GM19328 (cell line): ENCODE measurements at regions not wholly inside any gene's neighbourhood (a gene's known extent, or its start where the extent isn't known, plus 50 kb on each side); places are given as distances from the start of the nearest gene placed in this dataset.
"Not testable (repeated sequence)": the region's sequence is repeated elsewhere in the genome, so short reads cannot be mapped to it uniquely, and the experiment has no call there.

ENCODE experiments used
- ATAC-seq: cut with Tn5 transposase; IDR thresholded peaks from one replicate; pipeline ENCODE4 v1.9.1; 2021; ENCODE audit warnings: mild to moderate bottlenecking, moderate library complexity; ENCODE audit not compliant: unreplicated experiment

DNA sequence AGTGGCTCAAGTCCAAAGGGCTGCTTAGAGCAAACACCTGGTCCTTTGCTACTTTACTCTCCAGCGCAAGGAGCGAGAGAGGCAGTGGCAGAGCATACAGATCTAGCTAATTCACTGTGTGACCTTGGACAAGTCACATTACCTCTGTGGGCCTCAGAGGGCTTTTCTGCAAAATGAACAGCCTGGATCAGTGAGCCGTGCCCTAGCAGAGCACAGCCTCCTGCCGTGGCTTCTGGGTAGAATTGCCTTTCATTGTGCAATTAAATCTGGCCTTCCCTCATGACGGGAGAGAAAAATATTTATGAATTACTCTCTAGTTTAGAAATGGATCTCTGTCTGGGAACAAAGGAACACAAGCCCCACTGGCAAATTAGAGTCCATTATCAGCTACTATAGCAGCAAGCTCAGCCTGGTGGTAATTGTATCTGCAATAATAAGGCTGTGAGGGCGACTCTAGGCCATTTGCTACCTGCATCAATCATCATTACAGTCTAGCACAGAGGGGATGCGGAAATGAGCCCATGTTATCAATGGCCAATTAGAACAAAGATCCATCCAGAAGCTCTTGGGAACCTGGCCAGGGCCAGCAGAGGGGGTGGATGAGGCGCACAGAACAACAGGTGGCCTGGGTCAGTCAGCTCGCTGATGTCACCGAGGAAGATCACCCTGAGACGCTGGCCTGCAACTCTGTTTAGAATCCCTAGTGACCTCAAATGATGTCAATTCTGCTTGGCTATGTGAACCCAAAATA lies 114.2 kb upstream of the LY86 start:
- ATAC-seq: no peak

DNA sequence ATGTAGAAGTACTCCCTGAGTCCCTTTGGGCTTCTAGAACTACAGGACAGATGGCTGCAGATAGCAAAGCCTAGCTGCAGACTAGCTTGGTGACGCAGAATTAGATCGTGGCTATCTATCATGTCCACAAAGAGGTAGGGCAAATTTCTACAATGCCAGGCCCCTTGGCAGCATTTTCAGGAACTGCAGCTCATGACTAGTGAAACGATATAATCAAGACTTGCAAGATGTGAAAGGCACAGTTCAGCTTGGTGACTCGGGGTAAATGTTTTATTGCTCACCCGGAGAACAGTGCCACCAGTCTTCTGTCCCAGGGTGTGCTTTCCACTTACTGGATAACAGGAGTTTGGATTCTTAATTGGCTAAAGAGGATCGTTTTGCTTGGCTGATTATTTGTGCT lies 108.7 kb upstream of the LY86 start:
- no peak for ATAC-seq

DNA sequence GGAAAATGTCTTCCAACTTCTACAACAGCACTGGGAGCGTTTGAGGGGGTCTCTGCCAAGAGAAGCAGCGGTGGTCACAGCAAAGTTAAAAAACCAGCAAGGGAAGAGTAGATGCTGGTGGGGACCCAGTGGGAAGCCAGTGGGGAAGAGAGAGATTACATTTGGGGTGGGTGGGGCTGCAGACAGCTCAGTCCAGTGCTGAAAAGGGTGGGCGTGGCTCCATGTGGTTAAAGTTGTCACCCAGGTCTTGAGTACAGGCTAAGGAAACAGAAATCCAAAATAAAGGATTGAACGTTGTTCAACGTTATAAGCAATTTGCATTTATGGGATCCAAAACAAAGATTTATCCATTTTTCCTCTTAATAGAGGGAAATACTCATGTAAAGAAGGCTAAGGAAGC lies 106.3 kb upstream of the LY86 start:
- no peak for ATAC-seq

DNA sequence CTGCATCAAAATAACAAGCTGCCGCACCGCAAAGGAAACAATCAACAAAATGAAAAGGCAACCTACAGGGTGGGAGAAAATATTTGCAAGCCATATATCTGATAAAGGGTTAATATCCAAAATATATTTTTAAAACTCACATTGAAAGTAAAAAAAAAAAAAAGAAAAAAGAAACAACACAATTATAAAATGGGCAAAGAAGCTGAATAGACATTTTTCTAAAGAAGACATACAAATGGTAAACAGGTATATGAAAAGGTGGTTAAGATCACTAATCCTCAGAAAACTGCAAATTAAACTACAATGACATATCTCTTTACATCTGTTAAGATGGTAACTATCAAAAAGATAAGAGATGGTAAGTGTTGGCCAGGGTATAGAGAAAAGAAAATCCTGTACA lies 105.4 kb upstream of the LY86 start:
- no peak for ATAC-seq

DNA sequence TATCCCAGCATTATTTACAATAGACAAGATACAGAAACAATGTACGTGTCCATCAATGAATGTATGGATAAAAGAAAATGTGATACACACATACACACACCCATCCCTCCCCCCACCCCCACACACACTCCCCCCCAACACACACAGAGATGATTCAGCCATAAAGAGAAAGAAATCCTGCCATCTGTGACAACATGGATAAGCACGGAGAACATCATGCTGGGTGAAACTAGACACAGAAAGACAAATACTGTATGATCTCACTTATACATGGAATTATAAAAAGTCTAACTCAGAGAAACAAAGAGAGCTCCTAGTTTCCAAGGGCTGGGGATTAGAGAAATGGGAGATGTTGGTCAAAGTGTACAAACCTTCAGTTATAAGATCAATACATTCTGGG lies 104.8 kb upstream of the LY86 start:
- ATAC-seq: no peak

DNA sequence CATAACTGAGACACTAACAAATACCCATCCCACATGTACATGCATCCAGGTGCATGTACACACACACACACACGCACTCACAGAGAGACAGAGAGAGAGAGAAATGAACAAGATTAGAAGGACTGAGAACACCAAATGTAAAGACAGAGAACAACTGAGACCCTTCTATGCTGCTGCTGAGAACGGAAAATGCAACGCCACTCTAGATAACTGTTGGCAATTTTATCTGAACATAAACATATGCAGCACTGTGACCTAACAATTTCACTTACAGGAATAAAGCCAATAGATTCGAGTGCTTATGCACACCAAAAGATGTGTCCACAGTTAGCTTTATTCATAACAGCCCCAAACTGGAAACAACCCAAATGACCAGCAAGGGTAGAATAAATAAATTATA lies 103.8 kb upstream of the LY86 start:
- no peak for ATAC-seq

DNA sequence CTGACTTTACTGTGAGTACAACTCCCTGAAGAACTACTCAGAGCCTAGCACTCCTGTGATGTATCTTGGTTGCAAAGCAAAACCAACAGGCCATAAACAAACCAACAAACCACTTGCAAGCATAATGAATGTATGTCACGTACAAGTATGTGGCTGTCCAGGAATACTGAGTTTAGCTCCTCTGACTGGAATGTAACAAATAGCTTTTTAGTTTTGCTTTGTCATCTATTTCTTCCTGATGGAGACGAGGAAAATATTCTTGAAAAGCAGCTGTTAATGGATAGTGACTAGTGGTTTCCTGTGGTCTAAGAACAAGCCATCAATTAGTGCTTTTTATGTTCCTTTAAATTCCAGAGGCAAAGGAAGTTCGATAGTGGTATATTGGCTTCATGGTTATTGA lies 101.9 kb upstream of the LY86 start:
- ATAC-seq: no peak

DNA sequence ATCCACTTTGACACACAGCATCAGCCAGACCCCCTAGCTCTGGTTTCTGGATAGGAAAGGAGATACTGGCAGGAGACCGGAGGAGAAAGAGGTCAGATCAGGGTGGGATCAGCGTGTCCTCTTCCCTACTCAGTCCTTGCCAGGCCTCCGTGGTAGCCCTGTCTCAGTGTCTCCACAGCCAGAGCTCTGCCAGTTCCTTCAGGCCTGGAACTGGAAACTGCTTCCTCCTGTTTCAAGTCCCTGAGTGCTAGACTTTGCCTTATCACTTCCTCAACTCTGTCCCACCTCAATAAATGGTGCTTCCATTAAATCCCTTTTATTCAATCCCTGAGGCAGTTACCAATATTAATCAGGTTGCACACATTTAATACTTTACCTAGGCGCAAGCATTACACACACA lies 96.8 kb upstream of the LY86 start:
- ATAC-seq: no peak

DNA sequence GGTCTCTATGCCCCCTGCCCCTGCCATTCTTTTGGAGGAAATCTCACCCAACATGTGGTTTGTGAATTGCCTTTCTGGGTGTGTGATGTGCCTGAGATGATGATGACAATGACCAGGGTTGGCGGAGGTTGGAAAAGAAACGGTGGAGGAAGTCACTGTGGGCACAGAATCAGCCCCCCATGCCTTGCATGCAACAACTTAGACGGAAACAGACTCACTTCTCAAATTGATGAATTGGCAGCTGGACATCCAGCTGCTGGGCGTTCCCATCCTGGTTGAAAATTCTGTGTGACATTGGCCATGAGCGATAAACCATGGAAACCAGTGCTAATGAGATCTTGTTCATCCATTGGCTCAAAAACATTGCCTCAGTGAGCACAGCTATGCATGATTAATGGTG lies 95.8 kb upstream of the LY86 start:
- ATAC-seq: no peak

DNA sequence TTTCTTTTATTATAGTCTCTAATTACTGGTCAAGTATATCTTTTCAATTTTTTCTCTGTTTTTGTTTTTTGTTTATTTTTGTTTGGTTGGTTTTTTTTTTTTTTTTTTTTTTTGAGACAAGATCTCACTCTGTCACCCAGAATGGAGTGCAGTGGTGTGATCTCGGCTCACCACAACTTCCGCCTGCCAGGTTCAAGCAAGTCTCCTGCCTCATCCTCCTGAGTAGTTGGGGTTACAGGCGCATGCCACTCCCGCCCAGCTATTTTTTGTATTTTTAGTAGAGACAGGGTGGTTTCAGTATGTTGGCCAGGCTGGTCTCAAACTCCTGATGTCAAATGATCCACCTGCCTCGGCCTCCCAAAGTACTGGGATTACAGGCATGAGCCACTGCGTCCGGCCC lies 94.4 kb upstream of the LY86 start:
- ATAC-seq: not testable (repeated sequence)

DNA sequence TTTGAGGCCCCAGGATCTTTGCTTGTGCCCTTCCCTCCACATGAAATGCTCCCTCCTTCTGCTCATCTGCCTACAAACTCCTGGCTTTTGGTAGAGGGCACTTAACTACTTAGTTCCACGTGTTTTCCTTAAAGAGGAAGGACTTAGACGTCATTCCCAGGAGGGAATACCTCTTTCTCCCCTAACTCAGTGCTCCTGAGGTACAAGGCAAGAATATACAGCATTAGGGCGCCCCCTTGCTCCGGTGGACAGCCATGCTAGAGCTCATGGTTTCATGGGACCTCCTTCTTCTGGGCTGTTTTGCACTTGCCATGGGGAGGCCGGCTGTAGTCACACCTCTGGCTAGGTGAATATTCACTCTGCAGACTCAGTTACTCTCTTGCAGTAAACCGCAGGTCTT lies 93.8 kb upstream of the LY86 start:
- ATAC-seq: no peak

DNA sequence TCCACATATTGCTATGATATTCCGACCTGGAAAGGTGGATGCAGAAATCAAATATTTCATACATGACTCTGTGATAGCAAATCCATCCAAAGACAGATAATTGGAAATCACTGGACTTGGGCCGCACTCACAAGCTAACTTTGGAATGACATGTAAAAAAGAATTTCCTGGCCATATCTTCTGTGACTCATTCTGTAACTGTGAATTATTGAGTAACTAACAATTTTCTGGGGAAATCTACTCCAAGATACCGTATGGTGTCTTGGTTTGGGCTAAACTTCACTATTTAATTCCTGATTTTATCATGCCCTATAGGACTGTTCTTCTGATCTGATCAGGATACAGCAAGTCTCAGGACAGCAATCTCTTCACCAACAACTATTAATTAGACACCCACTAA lies 92.7 kb upstream of the LY86 start:
- no peak for ATAC-seq

DNA sequence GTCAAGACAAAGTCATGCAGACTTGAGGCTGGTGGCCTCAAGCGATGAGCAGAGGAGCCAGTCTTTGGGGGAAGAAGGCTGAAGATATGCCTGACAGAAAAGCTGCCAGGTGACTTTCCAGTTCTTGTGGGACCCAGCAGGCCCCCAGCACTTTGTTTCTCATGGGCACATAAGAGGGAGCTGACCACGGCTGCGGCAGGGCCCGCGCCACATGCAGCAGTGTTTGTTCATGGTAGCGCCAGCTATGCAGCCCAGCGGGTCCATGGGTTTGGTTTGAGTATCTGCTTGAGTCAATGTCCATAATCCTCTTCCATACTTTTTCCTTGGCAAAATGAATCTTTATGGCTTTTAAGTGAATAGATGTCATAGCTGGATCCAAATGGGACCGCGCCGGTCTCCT lies 91.0 kb upstream of the LY86 start:
- ATAC-seq: no peak

DNA sequence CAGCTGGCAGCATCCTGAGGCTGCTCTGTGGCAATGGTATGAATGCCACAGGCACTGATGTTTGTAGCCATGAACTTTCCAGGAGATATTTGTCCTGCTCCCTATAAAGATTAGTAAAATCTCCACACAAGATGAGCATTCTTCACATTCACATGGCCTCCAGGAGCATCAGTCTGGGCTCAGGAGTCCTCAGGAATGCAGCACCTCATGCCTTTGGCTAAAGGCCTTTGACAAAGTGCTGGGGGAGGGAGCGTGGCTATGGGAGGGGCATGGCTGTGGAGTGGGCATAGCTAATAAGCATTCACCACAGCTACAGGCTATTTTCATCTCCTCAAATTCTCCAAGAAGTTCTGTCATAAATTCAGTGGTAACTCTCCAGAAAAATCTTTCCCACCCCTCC lies 90.5 kb upstream of the LY86 start:
- ATAC-seq: no peak

DNA sequence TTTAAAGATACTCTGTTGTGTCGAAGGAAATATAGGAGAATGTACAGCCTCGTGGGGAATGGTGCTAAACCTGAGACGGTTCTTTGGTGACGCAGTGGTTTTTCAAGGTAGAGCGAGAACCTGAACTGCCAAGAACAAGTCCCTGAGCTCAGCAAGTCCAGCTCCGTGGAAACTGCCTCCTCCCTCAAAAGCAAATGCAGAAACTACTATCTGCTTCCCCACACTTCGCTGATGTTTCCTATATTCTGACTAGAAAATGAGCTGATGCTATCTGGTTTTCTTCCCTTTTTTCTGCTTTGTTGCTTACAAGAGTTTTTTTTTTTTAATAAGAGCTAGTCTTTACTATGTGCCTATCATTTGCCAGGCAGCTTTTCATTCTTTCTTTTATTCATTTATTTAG lies 85.3 kb upstream of the LY86 start:
- no peak for ATAC-seq

DNA sequence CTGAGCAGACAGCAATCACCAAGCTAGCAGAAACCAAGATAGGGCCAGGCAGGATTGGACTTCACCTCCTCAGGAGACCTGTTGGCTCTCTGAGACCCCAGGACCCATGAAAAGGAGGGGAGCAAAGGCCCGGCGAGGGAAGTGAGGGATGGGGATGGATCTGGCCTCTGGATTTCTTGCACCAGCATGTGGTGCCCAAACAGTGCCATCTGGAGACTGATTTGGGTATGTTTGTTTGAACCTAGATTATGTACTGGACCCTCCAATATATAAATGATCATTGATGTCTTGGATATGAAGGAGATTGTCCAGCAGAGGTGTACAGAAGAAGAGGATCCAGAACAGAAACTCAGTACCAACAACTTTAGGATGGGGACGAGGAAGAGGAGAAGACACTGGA lies 83.4 kb upstream of the LY86 start:
- no peak for ATAC-seq

DNA sequence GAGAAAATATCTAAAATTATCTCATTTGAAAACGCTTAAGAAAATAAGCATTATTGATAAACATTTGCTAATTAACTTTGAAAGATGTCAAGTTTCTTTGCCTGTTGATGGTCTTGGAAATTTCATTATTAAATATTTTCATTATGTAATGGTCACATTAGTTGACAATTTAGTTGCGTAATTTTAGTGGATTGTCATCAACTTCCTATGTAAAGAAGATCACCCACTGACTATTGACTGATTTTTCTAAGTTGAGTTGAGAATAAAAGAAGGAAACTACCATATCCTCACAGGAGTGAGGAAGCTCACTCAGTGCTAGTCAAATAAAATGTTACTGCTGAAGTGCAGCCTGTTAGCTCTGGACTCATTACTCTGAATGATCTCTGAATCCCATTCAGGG lies 79.9 kb upstream of the LY86 start:
- ATAC-seq: no peak

DNA sequence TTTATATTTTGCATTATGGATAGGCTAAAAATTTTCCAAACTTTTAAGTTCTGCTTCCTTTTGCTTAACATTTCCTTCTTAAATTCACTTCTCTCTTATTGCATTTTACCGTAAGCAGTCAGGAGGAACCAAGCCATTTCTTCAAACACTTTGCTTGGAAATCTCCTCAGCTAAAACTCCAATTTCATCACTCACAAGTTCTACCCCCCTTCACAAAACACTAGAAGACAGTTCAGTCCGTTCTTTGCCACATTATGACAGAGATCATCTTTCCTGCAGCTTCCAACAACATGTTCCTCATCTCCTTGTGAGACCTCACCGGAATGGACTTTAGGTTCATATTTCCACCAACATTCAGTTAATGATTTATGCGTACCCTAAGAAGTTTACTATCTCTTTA lies 79.2 kb upstream of the LY86 start:
- no peak for ATAC-seq

DNA sequence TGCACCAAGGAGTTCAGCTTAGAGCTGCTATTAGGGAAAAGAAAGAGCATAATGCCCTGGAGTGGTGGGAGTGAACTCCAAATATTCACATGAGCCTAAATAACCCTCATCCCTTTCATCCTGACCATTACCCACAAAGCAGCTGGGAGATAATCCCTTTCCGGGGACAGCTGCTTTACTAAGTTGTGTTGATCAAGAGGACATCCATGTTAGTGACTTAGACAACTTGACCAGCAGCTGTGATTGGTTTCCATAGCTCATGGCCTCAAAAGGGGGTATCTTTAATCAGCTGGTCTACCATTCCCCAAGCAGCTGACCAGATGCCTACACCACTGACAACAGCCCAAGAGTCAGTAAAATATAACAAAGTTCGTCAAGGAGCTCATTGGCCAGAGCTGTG lies 75.8 kb upstream of the LY86 start:
- ATAC-seq: no peak

DNA sequence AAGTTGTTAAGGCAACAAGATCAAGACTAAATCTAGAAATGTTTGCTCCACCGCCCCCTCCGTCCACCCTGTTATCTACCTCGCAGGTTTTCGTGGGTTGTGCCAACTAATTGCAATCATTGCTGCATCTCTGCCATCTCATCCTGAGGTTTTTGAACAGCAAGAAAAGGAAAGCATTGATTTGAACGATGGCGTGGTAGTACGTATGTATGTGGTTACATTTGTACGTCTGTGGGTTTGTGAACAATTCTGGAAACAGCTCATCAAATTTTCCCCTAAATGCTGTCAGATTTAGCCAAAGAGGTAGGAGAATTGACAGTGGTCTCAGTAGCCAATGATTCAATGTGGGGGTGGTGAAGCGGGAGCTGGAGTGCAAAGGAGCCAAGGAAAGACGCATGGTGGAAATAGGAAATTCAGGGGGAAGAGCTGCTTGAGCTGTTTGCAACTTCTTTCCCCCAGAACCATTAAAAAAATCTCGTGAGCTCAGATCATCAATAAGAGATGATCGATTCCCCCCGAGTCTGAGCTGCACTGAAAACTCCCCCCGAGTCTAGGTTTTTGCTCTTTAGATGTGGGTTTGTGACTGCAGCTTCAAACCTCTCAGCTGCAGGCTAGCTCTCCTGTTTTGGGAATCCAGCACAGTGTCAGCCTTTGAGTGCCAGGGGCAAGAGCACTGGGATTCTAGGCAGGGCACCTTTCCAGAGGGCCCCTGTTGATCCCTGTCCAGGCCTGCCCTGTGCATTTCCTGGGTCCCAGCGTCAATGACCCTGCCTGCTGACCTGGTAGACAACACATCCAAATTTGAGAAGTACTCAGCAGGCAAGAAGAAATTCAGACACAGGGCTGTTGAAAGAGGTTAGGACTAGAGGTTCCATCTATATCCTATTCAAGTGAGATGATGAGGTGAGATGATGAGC lies 72.6 kb upstream of the LY86 start:
- ATAC-seq: no peak

DNA sequence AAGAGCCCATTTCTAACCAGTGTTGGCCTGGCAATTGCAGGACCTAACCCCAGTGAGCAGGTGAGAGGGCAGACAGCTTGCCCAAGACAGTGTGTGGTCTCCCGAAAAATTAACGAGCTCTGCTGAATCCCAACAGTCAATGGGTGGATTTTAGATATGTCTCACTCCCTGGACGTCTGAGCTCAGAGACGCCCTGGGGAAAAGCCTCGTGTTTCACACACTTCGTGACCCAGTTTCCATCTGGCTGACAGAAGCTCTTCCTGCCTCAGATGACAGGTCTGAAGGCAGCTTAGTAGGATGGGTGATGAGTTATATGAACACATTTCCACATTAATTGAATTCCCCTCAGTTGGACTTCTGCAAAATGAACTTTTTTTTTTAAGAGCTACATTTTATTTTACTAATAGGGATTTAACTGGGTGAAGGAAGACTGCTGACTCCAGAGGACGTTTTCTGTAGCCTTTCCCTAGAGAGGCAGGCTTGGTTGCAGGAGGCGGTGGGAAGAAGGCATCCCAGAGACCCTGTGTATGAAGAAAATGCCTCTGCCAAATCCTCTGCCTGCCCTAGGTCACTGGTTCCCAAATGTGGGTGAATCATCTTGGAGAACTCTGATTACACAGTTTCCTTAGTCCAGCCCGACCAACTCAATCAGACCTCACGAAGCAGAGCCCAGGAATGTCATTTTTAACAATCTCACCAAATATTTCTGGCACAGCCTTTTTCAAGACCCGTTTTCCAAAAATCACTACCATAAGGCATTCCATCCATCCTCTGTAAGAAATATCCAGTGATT lies 71.7 kb upstream of the LY86 start:
- ATAC-seq: no peak
